HCT116 (cell line): ENCODE measurements at regions not wholly inside any gene's neighbourhood (a gene's known extent, or its start where the extent isn't known, plus 50 kb on each side); places are given as distances from the start of the nearest gene placed in this dataset.

Experiments
- ATAC-seq: fragments of 200-7000 bp; cut with Tn5 transposase; 2 replicates; pipeline ENCODE4 v1.9.1; 2020; ENCODE audit warnings: mild to moderate bottlenecking, moderate library complexity
- BruUV-seq: library from RNA; stranded (reverse); fragments of 400-500 nt; replicated peaks from 2 replicates; lab custom pipeline; 2021; lab: Mats Ljungman, UMichigan
- CTCF ChIA-PET: fragments of 300-600 bp; sonication (Branson Sonifier 250); formaldehyde crosslinking; loops from one replicate; lab custom pipeline; 2021; ENCODE audit warnings: antibody characterized with exemption; lab: Charles Lee
- POLR2A ChIA-PET: fragments of 300-600, 350-600 bp; sonication (Branson Sonifier 250); formaldehyde crosslinking; loops from one replicate; lab custom pipeline; 2021; ENCODE audit warnings: antibody characterized with exemption; lab: Charles Lee
- RAD21 ChIA-PET, 2 experiments: fragments of 300-600 bp; sonication (Branson Sonifier 250); formaldehyde crosslinking; loops; one replicate each; lab custom pipeline; 2023; ENCODE audit warnings: low total read pairs in 2 of 2; ENCODE audit not compliant: uncharacterized antibody in 2 of 2, unreplicated experiment in 2 of 2, low non-redundant PET in 1 of 2; lab: Charles Lee
- DNase-seq: peaks from one replicate; pipeline ENCODE4 v3.0.0-alpha.2; 2010; ENCODE audit warnings: low read depth, low spot score
- H2AFZ ChIP-seq: fragments of 200-600 bp; shearing (Covaris generic), sonication (generic); 2 replicates; pipeline ENCODE4 v1.6.1; 2017; ENCODE audit warnings: low read depth, mixed run types, mixed read lengths, antibody characterized with exemption, low read length; ENCODE audit not compliant: poor library complexity, severe bottlenecking
- H3K27ac ChIP-seq: 2 replicates; pipeline ENCODE4 v1.5.1; 2012; ENCODE audit warnings: low read depth, low read length
- H3K27me3 ChIP-seq: fragments of 200-600 bp; sonication (generic); 2 replicates; pipeline ENCODE4 v1.6.1; 2016; ENCODE audit warnings: mixed run types, low read length, mixed read lengths; ENCODE audit not compliant: insufficient read depth
- H3K36me3 ChIP-seq, 2 experiments: fragments of 200-500 bp in 1 of 2; fragments of 200-600 bp in 1 of 2; sonication (Bioruptor generic) in 1 of 2; sonication (generic) in 1 of 2; 2 replicates each; pipeline versions ENCODE4 v1.5.1 to v1.6.1; 2014 to 2016; ENCODE audit warnings: low read length in 2 of 2, inconsistent platforms in 1 of 2, mixed read lengths in 1 of 2, mixed run types in 1 of 2; ENCODE audit not compliant: insufficient read depth in 2 of 2, control insufficient read depth in 1 of 2
- H3K4me1 ChIP-seq, 2 experiments: fragments of 200-600 bp in 1 of 2; sonication (generic) in 1 of 2; 2 replicates each; pipeline versions ENCODE4 v1.5.1 to v1.6.1; 2012 to 2017; ENCODE audit warnings: low read length in 2 of 2, inconsistent platforms in 1 of 2, mild to moderate bottlenecking in 1 of 2, mixed read lengths in 1 of 2, mixed run types in 1 of 2, moderate library complexity in 1 of 2; ENCODE audit not compliant: insufficient read depth in 2 of 2, control insufficient read depth in 1 of 2
- H3K4me2 ChIP-seq: fragments of 200-600 bp; sonication (generic); 2 replicates; pipeline ENCODE4 v1.6.1; 2017; ENCODE audit warnings: mixed run types, low read length, mixed read lengths
- H3K4me3 ChIP-seq, 2 experiments: fragments of 200-600 bp in 1 of 2; sonication (generic) in 1 of 2; replicated peaks in 1 of 2; 2 replicates each; pipeline ENCODE4 v1.5.1; 2011 to 2016; ENCODE audit warnings: low read length in 2 of 2, control low read depth in 1 of 2, low read depth in 1 of 2, mild to moderate bottlenecking in 1 of 2, mixed read lengths in 1 of 2, mixed run types in 1 of 2
- H3K79me2 ChIP-seq: fragments of 200-600 bp; sonication (generic); 2 replicates; pipeline ENCODE4 v1.6.1; 2017; ENCODE audit warnings: mild to moderate bottlenecking, mixed run types, low read length, moderate library complexity, mixed read lengths; ENCODE audit not compliant: insufficient read depth
- H3K9ac ChIP-seq: fragments of 200-600 bp; sonication (generic); 2 replicates; pipeline ENCODE4 v1.6.1; 2016; ENCODE audit warnings: low read length, mixed read lengths
- H3K9me2 ChIP-seq: fragments of 200-600 bp; sonication (generic), shearing (Covaris generic); 2 replicates; pipeline ENCODE4 v1.6.1; 2017; ENCODE audit warnings: mixed run types, mild to moderate bottlenecking, moderate library complexity; ENCODE audit not compliant: insufficient read depth
- H3K9me3 ChIP-seq, 2 experiments: fragments of 200-500 bp in 1 of 2; fragments of 200-600 bp in 1 of 2; sonication (Bioruptor generic) in 1 of 2; sonication (generic) in 1 of 2; 2 replicates each; pipeline ENCODE4 v1.6.1; 2014 to 2017; ENCODE audit warnings: low read length in 2 of 2, mixed read lengths in 2 of 2, inconsistent platforms in 1 of 2, low read depth in 1 of 2, mild to moderate bottlenecking in 1 of 2, mixed run types in 1 of 2, moderate library complexity in 1 of 2; ENCODE audit not compliant: control insufficient read depth in 1 of 2, insufficient read depth in 1 of 2
- H4K20me1 ChIP-seq: fragments of 200-600 bp; sonication (generic), shearing (Covaris generic); 2 replicates; pipeline ENCODE4 v1.6.1; 2017; ENCODE audit warnings: mixed run types, mild to moderate bottlenecking, moderate library complexity; ENCODE audit not compliant: insufficient read depth
- ATF3 ChIP-seq: IDR thresholded peaks from 2 replicates; pipeline ENCODE4 v1.6.1; 2012
- CEBPB ChIP-seq: IDR thresholded peaks from 2 replicates; pipeline ENCODE4 v1.6.1; 2012; ENCODE audit warnings: low read depth
- CTCF ChIP-seq, 3 experiments: fragments of 200-600 bp in 1 of 3; sonication (generic) in 1 of 3; IDR thresholded peaks in 2 of 3; conservative IDR thresholded peaks in 1 of 3; 2 replicates each; pipeline ENCODE4 v1.5.1; 2012 to 2017; ENCODE audit warnings: low read depth in 2 of 3, low read length in 2 of 3, antibody characterized with exemption in 1 of 3, borderline replicate concordance in 1 of 3, control low read depth in 1 of 3, mild to moderate bottlenecking in 1 of 3, mixed read lengths in 1 of 3, mixed run types in 1 of 3, moderate library complexity in 1 of 3; ENCODE audit not compliant: insufficient read depth in 1 of 3
- EGR1 ChIP-seq: IDR thresholded peaks from 2 replicates; pipeline ENCODE4 v1.6.1; 2012; ENCODE audit warnings: low read depth
- EZH2 ChIP-seq: fragments of 200-600 bp; sonication (generic); IDR thresholded peaks from 2 replicates; pipeline ENCODE4 v1.6.1; 2017; ENCODE audit warnings: antibody characterized with exemption, mixed run types
- EZH2phosphoT487 ChIP-seq: fragments of 200-600 bp; IDR thresholded peaks from 2 replicates; pipeline ENCODE4 v1.6.1; 2018; ENCODE audit warnings: antibody characterized with exemption, borderline replicate concordance
- RAD21 ChIP-seq: IDR thresholded peaks from 2 replicates; pipeline ENCODE4 v1.6.1; 2012; ENCODE audit warnings: low read depth, mild to moderate bottlenecking
- SP1 ChIP-seq: IDR thresholded peaks from 2 replicates; pipeline ENCODE4 v1.6.1; 2012; ENCODE audit warnings: low read depth
- YY1 ChIP-seq: IDR thresholded peaks from 2 replicates; pipeline ENCODE4 v1.6.1; 2011; ENCODE audit warnings: low read length, low read depth, moderate library complexity, mild to moderate bottlenecking; ENCODE audit not compliant: insufficient replicate concordance; ENCODE audit errors: extremely low read depth
- ZBTB33 ChIP-seq: IDR thresholded peaks from 2 replicates; pipeline ENCODE4 v1.6.1; 2011; ENCODE audit warnings: mild to moderate bottlenecking, low read length, moderate library complexity; ENCODE audit not compliant: insufficient replicate concordance; ENCODE audit errors: extremely low read depth
- ZNF274 ChIP-seq: fragments of 200-500 bp; sonication (Bioruptor generic); IDR thresholded peaks from 2 replicates; pipeline ENCODE4 v1.6.1; 2014; ENCODE audit warnings: mild to moderate bottlenecking, low read depth, low read length, inconsistent platforms
- intact Hi-C: fragments of 100-400 bp; cut with micrococcal nuclease; formaldehyde crosslinking; loops from 2 replicates; pipeline ENCODE4 v1.10.0; 2022

- ATAC-seq, result no peak
- no peaks in the 10 kb centered on the region for H3K36me3 ChIP-seq
- BruUV-seq, result no TSS peak
- no peak overlapping the region for H3K4me3 ChIP-seq
- H2AFZ ChIP-seq, result no peak overlapping the region
- intact Hi-C loops, result no loop called here
- H3K9ac ChIP-seq, result no peak overlapping the region
- no peak for DNase-seq
- ChIA-PET CTCF (no interaction called here), POLR2A (no interaction called here), RAD21 (no interaction called here)
- H3K27ac ChIP-seq, result no peak overlapping the region
- no peak overlapping the region for H3K4me2 ChIP-seq
- H3K4me1 ChIP-seq, result peaks cover 2 to 23% of the 10 kb centered on the region in 2 experiments; a peak in 2 of 4 replicates
- no peaks in the 10 kb centered on the region for H3K9me2 ChIP-seq
- no peaks in the 10 kb centered on the region for H3K9me3 ChIP-seq
- no peak for TF ChIP-seq EZH2
- TF ChIP-seq ZBTB33, result no peak
- no peak for TF ChIP-seq CTCF (IDR thresholded peaks at IDR 0.05 in 2 of 3, conservative IDR thresholded peaks at IDR 0.05 in 1 of 3; ENCODE audit: borderline replicate concordance in 1 of 3, insufficient read depth in 1 of 3, low read depth in 2 of 3, low read length in 2 of 3)
- TF ChIP-seq EGR1, result no peak
- TF ChIP-seq RAD21, result no peak
- TF ChIP-seq ZNF274, result no peak
- TF ChIP-seq ATF3, result no peak
- no peak for TF ChIP-seq SP1
- no peak for TF ChIP-seq YY1
- no peak for TF ChIP-seq CEBPB
- TF ChIP-seq EZH2phosphoT487, result no peak
- H3K27me3 ChIP-seq, result no peaks in the 10 kb centered on the region
- H3K79me2 ChIP-seq, result no peaks in the 10 kb centered on the region
- no peaks in the 10 kb centered on the region for H4K20me1 ChIP-seq
Measured at GRCh38 chr2:118672571-118673158, 174.8 kb downstream of the EN1 start.
